ENCODE measurements at regions not wholly inside any gene's neighbourhood (a gene's known extent, or its start where the extent isn't known, plus 50 kb on each side); places are given as distances from the start of the nearest gene placed in this dataset.

GRCh38 chr2:142601794-142602193 lies 275.7 kb upstream of the KYNU start:
- no peak for TF ChIP-seq CTCF (conservative IDR thresholded peaks at IDR 0.05 in 1 of 2, IDR thresholded peaks at IDR 0.05 in 1 of 2; ENCODE audit: extremely low read depth in 1 of 2, insufficient read depth in 1 of 2, low read depth in 1 of 2, low read length in 2 of 2)
- TF ChIP-seq EZH2 (IDR thresholded peaks at IDR 0.05; ENCODE audit: borderline replicate concordance, low read length), result no peak
